ENCODE measurements at regions not wholly inside any gene's neighbourhood (a gene's known extent, or its start where the extent isn't known, plus 50 kb on each side); places are given as distances from the start of the nearest gene placed in this dataset.

- no peak overlapping the region for H3K9ac ChIP-seq
- H3K4me2 ChIP-seq: no peak overlapping the region
- peaks cover 0 to 11% (median 0%) of the 10 kb centered on the region in 10 experiments; a peak in 6 of 20 replicates for H3K4me1 ChIP-seq
- H3K36me3 ChIP-seq: no peaks in the 10 kb centered on the region
- H3K27ac ChIP-seq: no peak overlapping the region
- H3K27me3 ChIP-seq: no peaks in the 10 kb centered on the region
- TF ChIP-seq Cebpa-rat (IDR thresholded peaks at IDR 0.05): no peak
- H4K20me1 ChIP-seq: no peaks in the 10 kb centered on the region
- H3K4me3 ChIP-seq: no peak overlapping the region
- H3K9me3 ChIP-seq (replicated peaks in 1 of 11): peaks cover 0 to 9% (median 6%) of the 10 kb centered on the region in 11 experiments; a peak in 11 of 22 replicates
These were observed 253.8 kb downstream of the CRPPA start for GRCh38 chr7:16167526-16167925.

- Histone ChIP-seq H3K4me2 (no peak overlapping the region), H3K36me3 (0 out of 22 replicates have a peak, but pooled peaks cover 0 to 7% (median 0%) of the 10 kb centered on the region in 11 experiments), H3K4me3 (no peak overlapping the region), H4K20me1 (no peaks in the 10 kb centered on the region), H3K4me1 (no peaks in the 10 kb centered on the region), H3K9me3 (replicated peaks in 1 of 11) (peaks cover 23 to 36% (median 28%) of the 10 kb centered on the region in 11 experiments), H3K27me3 (no peaks in the 10 kb centered on the region), H3K9ac (no peak overlapping the region), H3K27ac (no peak overlapping the region)
- no peak for TF ChIP-seq Cebpa-rat (IDR thresholded peaks at IDR 0.05)
These were observed 277.0 kb downstream of the CRPPA start for GRCh38 chr7:16144361-16144760.

- Histone ChIP-seq H3K27ac (no peak overlapping the region), H4K20me1 (no peaks in the 10 kb centered on the region), H3K27me3 (no peaks in the 10 kb centered on the region), H3K4me3 (no peak overlapping the region), H3K36me3 (no peaks in the 10 kb centered on the region), H3K4me2 (no peak overlapping the region), H3K9me3 (replicated peaks in 1 of 11) (no peaks in the 10 kb centered on the region), H3K9ac (no peak overlapping the region), H3K4me1 (peaks cover 0 to 3% (median 0%) of the 10 kb centered on the region in 10 experiments; a peak in 1 of 20 replicates)
- no peak for TF ChIP-seq Cebpa-rat (IDR thresholded peaks at IDR 0.05)
These were observed 283.4 kb downstream of the CRPPA start for GRCh38 chr7:16137944-16138343.

GRCh38 chr7:16136896-16137295 is 284.4 kb downstream of the CRPPA start:
- TF ChIP-seq Cebpa-rat (IDR thresholded peaks at IDR 0.05): no peak
- H3K4me1 ChIP-seq: peaks cover 0 to 3% (median 0%) of the 10 kb centered on the region in 10 experiments; a peak in 1 of 20 replicates
- no peaks in the 10 kb centered on the region for H3K36me3 ChIP-seq
- no peaks in the 10 kb centered on the region for H3K9me3 ChIP-seq (replicated peaks in 1 of 11)
- no peaks in the 10 kb centered on the region for H4K20me1 ChIP-seq
- no peak overlapping the region for H3K9ac ChIP-seq
- H3K27ac ChIP-seq: no peak overlapping the region
- no peaks in the 10 kb centered on the region for H3K27me3 ChIP-seq
- H3K4me3 ChIP-seq: no peak overlapping the region
- peak overlapping the region in 2 of 11 experiments; percentile 5 to 14; a peak in 1 of 22 replicates for H3K4me2 ChIP-seq

- no peaks in the 10 kb centered on the region for H3K27me3 ChIP-seq
- no peaks in the 10 kb centered on the region for H3K9me3 ChIP-seq (replicated peaks in 1 of 11)
- no peak overlapping the region for H3K27ac ChIP-seq
- H3K36me3 ChIP-seq: no peaks in the 10 kb centered on the region
- TF ChIP-seq Cebpa-rat (IDR thresholded peaks at IDR 0.05): no peak
- H3K4me1 ChIP-seq: peaks cover 0 to 3% (median 0%) of the 10 kb centered on the region in 10 experiments; a peak in 1 of 20 replicates
- H4K20me1 ChIP-seq: no peaks in the 10 kb centered on the region
- H3K4me2 ChIP-seq: no peak overlapping the region
- H3K9ac ChIP-seq: no peak overlapping the region
- H3K4me3 ChIP-seq: no peak overlapping the region
These were observed 285.7 kb downstream of the CRPPA start for GRCh38 chr7:16135658-16136057.

GRCh38 chr7:16130111-16131110 is 290.9 kb downstream of the CRPPA start:
- H3K27me3 ChIP-seq: no peaks in the 10 kb centered on the region
- no peak overlapping the region for H3K9ac ChIP-seq
- no peaks in the 10 kb centered on the region for H3K4me1 ChIP-seq
- no peaks in the 10 kb centered on the region for H3K36me3 ChIP-seq
- TF ChIP-seq Cebpa-rat (IDR thresholded peaks at IDR 0.05): no peak
- no peak overlapping the region for H3K27ac ChIP-seq
- H3K9me3 ChIP-seq (replicated peaks in 1 of 11): no peaks in the 10 kb centered on the region
- no peaks in the 10 kb centered on the region for H4K20me1 ChIP-seq
- no peak overlapping the region for H3K4me3 ChIP-seq
- no peak overlapping the region for H3K4me2 ChIP-seq

GRCh38 chr7:16129431-16130110 is 291.8 kb downstream of the CRPPA start:
- H3K4me2 ChIP-seq: no peak overlapping the region
- H3K27ac ChIP-seq: no peak overlapping the region
- H3K4me3 ChIP-seq: no peak overlapping the region

GRCh38 chr7:16123117-16123770 is 298.1 kb downstream of the CRPPA start:
- H3K4me1 ChIP-seq: no peaks in the 10 kb centered on the region
- no peak overlapping the region for H3K27ac ChIP-seq
- TF ChIP-seq Cebpa-rat (IDR thresholded peaks at IDR 0.05): no peak
- no peaks in the 10 kb centered on the region for H3K27me3 ChIP-seq
- H4K20me1 ChIP-seq: no peaks in the 10 kb centered on the region
- no peak overlapping the region for H3K4me2 ChIP-seq
- H3K36me3 ChIP-seq: no peaks in the 10 kb centered on the region
- no peaks in the 10 kb centered on the region for H3K9me3 ChIP-seq (replicated peaks in 1 of 11)
- H3K9ac ChIP-seq: no peak overlapping the region
- H3K4me3 ChIP-seq: no peak overlapping the region

More at GRCh38 chr7:16129431-16130110, 291.8 kb downstream of the CRPPA start:
- no peak overlapping the region for H3K9ac ChIP-seq
- no peaks in the 10 kb centered on the region for H4K20me1 ChIP-seq
- H3K36me3 ChIP-seq: no peaks in the 10 kb centered on the region
- H3K9me3 ChIP-seq (replicated peaks in 1 of 11): no peaks in the 10 kb centered on the region
- no peaks in the 10 kb centered on the region for H3K4me1 ChIP-seq
- TF ChIP-seq Cebpa-rat (IDR thresholded peaks at IDR 0.05): no peak
- no peaks in the 10 kb centered on the region for H3K27me3 ChIP-seq

GRCh38 chr7:16121876-16122390 is 299.4 kb downstream of the CRPPA start:
- H3K9ac ChIP-seq: no peak overlapping the region
- H3K4me2 ChIP-seq: no peak overlapping the region
- no peaks in the 10 kb centered on the region for H3K4me1 ChIP-seq
- no peaks in the 10 kb centered on the region for H3K36me3 ChIP-seq
- H3K27ac ChIP-seq: no peak overlapping the region
- TF ChIP-seq Cebpa-rat (IDR thresholded peaks at IDR 0.05): no peak
- no peak overlapping the region for H3K4me3 ChIP-seq
- H3K9me3 ChIP-seq (replicated peaks in 1 of 11): no peaks in the 10 kb centered on the region
- H4K20me1 ChIP-seq: no peaks in the 10 kb centered on the region
- no peaks in the 10 kb centered on the region for H3K27me3 ChIP-seq

Data from BLaER1 treated with 17β-estradiol and CSF1 and Interleukin-3, amounts not matched to agents 10 nM and 100 nM (cell line).